HUES48 (cell line): ENCODE measurements at regions not wholly inside any gene's neighbourhood (a gene's known extent, or its start where the extent isn't known, plus 50 kb on each side); places are given as distances from the start of the nearest gene placed in this dataset.

ENCODE experiments used
- H3K27ac ChIP-seq: one replicate; pipeline ENCODE4 v1.7.0; 2013; ENCODE audit warnings: low read depth, low read length, inconsistent platforms
- H3K27me3 ChIP-seq: 2 replicates; pipeline ENCODE4 v1.6.1; 2013; ENCODE audit warnings: mild to moderate bottlenecking, low read length; ENCODE audit not compliant: control insufficient read depth, insufficient read depth
- H3K36me3 ChIP-seq: 2 replicates; pipeline ENCODE4 v1.6.1; 2013; ENCODE audit warnings: low read length; ENCODE audit not compliant: control insufficient read depth, insufficient read depth
- H3K4me1 ChIP-seq: 2 replicates; pipeline ENCODE4 v1.6.1; 2013; ENCODE audit warnings: mild to moderate bottlenecking, low read length; ENCODE audit not compliant: control insufficient read depth, insufficient read depth
- H3K4me3 ChIP-seq: 2 replicates; pipeline ENCODE4 v1.5.1; 2013; ENCODE audit warnings: mild to moderate bottlenecking, low read depth, low read length
- H3K9ac ChIP-seq: 2 replicates; pipeline ENCODE4 v1.6.1; 2013; ENCODE audit warnings: mild to moderate bottlenecking, low read depth, low read length, moderate library complexity
- H3K9me3 ChIP-seq: 2 replicates; pipeline ENCODE4 v1.6.1; 2013; ENCODE audit warnings: low read length; ENCODE audit not compliant: control insufficient read depth, insufficient read depth

- Histone ChIP-seq H3K27ac (no peak overlapping the region), H3K4me3 (no peak overlapping the region), H3K9me3 (no peaks in the 10 kb centered on the region), H3K9ac (no peak overlapping the region), H3K36me3 (no peaks in the 10 kb centered on the region), H3K27me3 (no peaks in the 10 kb centered on the region), H3K4me1 (no peaks in the 10 kb centered on the region; the same call in 1 of the 2 replicates)
Observed at GRCh38 chr20:57059055-57059596, 207.3 kb downstream of the BMP7 start.

DNA sequence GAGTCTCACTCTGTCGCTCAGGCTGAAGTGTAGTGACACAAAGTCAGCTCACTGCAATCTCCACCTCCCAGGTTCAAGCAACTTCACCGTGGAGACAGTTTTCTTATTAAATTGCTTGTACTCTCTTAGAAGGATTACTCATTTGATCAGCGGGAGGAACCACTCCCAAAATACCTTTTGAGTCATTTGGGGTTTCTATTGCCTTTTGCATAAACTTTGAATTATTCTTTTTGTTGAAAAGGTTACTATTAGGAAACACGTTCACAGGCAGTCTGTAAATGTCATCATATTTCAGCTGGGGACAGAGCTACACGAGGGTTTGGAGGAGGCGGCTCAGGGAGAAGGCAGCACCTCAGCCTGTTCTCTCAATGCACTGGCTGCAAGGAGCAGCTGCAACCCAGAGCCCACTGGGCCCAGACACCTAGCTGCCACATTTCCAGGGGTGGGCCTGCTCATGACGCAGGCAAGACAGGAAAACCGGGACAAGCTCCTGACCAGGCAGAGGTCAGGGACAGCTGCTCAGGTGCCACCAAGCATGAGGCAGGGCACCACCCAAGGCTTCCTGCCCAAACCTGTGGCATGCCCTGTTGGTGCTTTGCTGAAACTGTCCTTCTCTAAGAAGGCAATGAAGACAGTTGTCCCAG is 205.9 kb downstream of the BMP7 start:
- no peak overlapping the region for H3K9ac ChIP-seq
- H3K27me3 ChIP-seq, result no peaks in the 10 kb centered on the region
- no peak overlapping the region for H3K27ac ChIP-seq
- no peaks in the 10 kb centered on the region for H3K9me3 ChIP-seq
- H3K4me3 ChIP-seq, result no peak overlapping the region
- no peaks in the 10 kb centered on the region for H3K36me3 ChIP-seq
- no peaks in the 10 kb centered on the region for H3K4me1 ChIP-seq

GRCh38 chr20:57061051-57061900 is 205.2 kb downstream of the BMP7 start:
- Histone ChIP-seq H3K9me3 (no peaks in the 10 kb centered on the region), H3K4me1 (peaks cover 7% of the 10 kb centered on the region; the same call in 1 of the 2 replicates), H3K36me3 (no peaks in the 10 kb centered on the region), H3K27ac (no peak overlapping the region), H3K4me3 (no peak overlapping the region), H3K27me3 (no peaks in the 10 kb centered on the region), H3K9ac (no peak overlapping the region)

DNA sequence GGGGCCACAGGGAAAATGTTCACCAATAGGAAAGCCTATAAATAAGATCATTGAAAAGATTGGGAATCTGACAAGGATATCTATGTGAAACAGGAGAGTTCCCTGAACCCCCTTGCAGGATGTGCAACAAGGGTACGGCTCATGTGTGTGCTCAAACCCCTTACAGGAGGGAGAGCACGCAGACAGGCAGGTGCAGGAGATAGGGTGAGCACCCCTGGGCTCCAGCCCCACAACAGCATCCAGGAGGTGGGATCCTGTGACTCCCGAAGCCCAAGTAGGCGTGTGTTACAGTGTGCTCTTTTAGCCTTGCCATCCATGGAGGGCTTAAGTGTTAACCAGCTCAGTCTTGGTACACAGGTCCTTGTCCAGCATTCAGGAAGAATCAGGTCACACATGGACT is 204.2 kb downstream of the BMP7 start:
- Histone ChIP-seq H3K27me3 (no peaks in the 10 kb centered on the region), H3K36me3 (no peaks in the 10 kb centered on the region), H3K4me3 (no peak overlapping the region), H3K9ac (no peak overlapping the region), H3K27ac (no peak overlapping the region), H3K9me3 (no peaks in the 10 kb centered on the region), H3K4me1 (peaks cover 10% of the 10 kb centered on the region; the same call in 1 of the 2 replicates)

DNA sequence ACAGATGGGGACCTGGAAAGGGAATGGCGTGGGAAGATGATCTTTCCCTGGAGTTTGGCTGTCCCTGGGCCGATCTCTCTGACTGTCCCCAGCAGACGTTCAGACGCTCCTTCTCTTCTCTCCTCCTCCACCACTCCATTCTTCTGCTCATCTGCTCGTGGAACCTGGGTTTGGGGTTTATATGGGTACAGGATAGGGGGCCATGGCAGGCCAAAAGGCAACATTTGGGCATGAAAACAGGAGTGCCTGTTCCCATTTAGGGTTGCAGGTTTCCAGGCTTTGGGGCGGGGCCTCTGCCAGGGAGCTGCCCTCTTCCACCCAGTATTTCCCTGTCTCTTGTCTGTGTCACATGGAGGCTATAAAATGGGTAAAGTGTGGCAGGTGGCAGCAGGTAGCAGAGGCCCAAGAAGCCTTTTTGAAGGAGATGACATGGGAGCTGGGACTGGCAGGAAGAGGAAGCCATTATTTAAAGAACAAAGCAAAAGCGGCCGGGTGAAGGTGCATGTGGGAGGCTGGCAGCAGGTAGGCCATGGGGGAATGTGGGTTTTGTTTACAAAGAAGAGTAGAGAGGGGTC is 203.7 kb downstream of the BMP7 start:
- H3K27ac ChIP-seq, result no peak overlapping the region
- no peaks in the 10 kb centered on the region for H3K27me3 ChIP-seq
- no peak overlapping the region for H3K4me3 ChIP-seq
- H3K9ac ChIP-seq, result no peak overlapping the region
- H3K9me3 ChIP-seq, result no peaks in the 10 kb centered on the region
- H3K36me3 ChIP-seq, result no peaks in the 10 kb centered on the region
- peaks cover 14% of the 10 kb centered on the region; the same call in 1 of the 2 replicates for H3K4me1 ChIP-seq

GRCh38 chr20:57064836-57065235 is 201.6 kb downstream of the BMP7 start:
- no peak overlapping the region for H3K4me3 ChIP-seq
- peaks cover under 1% of the 10 kb centered on the region; the same call in 1 of the 2 replicates for H3K27me3 ChIP-seq
- no peaks in the 10 kb centered on the region for H3K9me3 ChIP-seq
- no peaks in the 10 kb centered on the region for H3K36me3 ChIP-seq
- no peak overlapping the region for H3K27ac ChIP-seq
- no peak overlapping the region for H3K9ac ChIP-seq
- H3K4me1 ChIP-seq, result peaks cover 18% of the 10 kb centered on the region; the same call in 1 of the 2 replicates

DNA sequence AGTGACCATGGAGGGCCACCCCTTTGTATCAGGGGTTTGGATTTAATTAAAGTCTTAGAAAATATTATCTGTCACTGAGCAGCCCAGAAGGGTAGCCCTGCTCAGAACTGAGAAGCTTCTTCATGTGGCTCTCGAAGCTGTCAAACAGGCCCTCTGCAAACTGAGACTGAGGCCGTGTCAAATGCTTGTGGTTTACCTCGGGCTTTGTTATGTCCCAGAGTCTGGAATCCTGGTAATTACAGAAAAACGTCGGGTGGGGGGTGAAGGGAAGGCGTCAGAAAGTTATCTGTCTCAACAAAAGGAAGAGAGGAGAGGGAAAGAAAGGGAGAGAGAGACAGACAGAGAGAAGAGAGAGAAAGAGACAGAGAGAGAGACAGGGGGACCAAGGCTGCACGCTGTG is 200.8 kb downstream of the BMP7 start:
- Histone ChIP-seq H3K36me3 (no peaks in the 10 kb centered on the region), H3K9ac (no peak overlapping the region), H3K27ac (no peak overlapping the region), H3K4me1 (peaks cover 18% of the 10 kb centered on the region; the same call in 1 of the 2 replicates), H3K4me3 (no peak overlapping the region), H3K27me3 (peaks cover 9% of the 10 kb centered on the region), H3K9me3 (no peaks in the 10 kb centered on the region)

GRCh38 chr20:57066126-57066900 is 200.1 kb downstream of the BMP7 start:
- Histone ChIP-seq H3K27ac (no peak overlapping the region), H3K27me3 (peaks cover 13% of the 10 kb centered on the region), H3K4me3 (no peak overlapping the region), H3K9ac (no peak overlapping the region), H3K36me3 (no peaks in the 10 kb centered on the region), H3K9me3 (no peaks in the 10 kb centered on the region), H3K4me1 (peaks cover 24% of the 10 kb centered on the region; the same call in 1 of the 2 replicates)

DNA sequence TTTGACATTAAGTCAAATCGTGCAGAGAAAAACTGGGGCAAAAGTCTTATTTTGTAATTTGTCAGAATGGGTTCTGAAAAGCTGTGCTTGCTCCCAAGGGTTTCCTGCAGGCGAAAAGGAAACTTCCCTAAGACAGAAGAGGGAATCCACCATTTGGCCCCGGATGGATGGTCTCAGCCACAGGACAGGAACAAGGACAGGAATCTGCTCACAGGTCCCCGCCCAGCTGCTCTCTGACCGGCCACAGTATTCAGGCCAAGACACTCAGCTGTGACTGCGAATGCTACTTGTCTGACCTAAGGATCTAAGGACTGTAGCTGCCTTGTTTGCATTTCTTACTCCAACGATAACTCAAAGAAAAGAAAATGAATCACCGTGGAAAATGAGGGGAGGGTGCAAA is 197.0 kb downstream of the BMP7 start:
- Histone ChIP-seq H3K4me1 (peaks cover 35% of the 10 kb centered on the region; the same call in 1 of the 2 replicates), H3K27me3 (peaks cover 13% of the 10 kb centered on the region), H3K27ac (no peak overlapping the region), H3K9ac (no peak overlapping the region), H3K9me3 (no peaks in the 10 kb centered on the region), H3K4me3 (no peak overlapping the region), H3K36me3 (no peaks in the 10 kb centered on the region)

DNA sequence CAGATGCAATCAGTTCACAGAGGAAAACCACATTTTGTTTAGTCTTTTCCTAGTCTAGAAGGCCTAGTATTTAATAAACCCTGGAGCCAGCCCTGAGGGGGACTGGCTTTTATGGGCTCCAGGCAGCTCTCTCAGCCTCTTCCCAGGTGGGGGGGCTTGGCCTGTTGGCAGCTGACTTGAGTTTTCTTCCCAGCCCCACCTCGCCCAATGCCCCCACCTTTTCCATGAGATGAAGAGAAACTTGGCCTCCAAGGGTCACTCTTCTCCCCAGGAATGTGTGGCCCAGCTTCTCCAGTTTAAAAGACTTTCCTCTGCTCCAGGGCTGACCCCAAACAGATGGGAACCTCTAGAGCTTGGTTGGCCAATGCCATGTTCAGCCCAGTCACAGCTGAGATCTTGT is 196.1 kb downstream of the BMP7 start:
- Histone ChIP-seq H3K4me3 (no peak overlapping the region), H3K27me3 (peaks cover 13% of the 10 kb centered on the region), H3K4me1 (peaks cover 35% of the 10 kb centered on the region; the same call in 1 of the 2 replicates)

More for the DNA sequence above, 196.1 kb downstream of the BMP7 start:
- H3K36me3 ChIP-seq, result no peaks in the 10 kb centered on the region
- H3K9me3 ChIP-seq, result no peaks in the 10 kb centered on the region
- no peak overlapping the region for H3K9ac ChIP-seq
- no peak overlapping the region for H3K27ac ChIP-seq
